AG20443 (cell line): ENCODE measurements at regions not wholly inside any gene's neighbourhood (a gene's known extent, or its start where the extent isn't known, plus 50 kb on each side); places are given as distances from the start of the nearest gene placed in this dataset.
A peak's percentile ranks its signal among the peaks of the same experiment; 100 is the strongest.

ENCODE experiments used
- DNase-seq: peaks from one replicate; pipeline ENCODE4 v3.0.0; 2012; ENCODE audit warnings: low spot score, mixed read lengths

- DNase-seq = no peak
Measured at GRCh38 chr1:47554082-47554481, 116.2 kb downstream of the FOXD2 start.

GRCh38 chr1:47554901-47555300 lies 117.1 kb downstream of the FOXD2 start:
- DNase-seq = peak; percentile 49

- DNase-seq = no peak
Measured at GRCh38 chr1:47555306-47555705, 117.5 kb downstream of the FOXD2 start.

GRCh38 chr1:47555841-47556560 lies 118.2 kb downstream of the FOXD2 start:
- no peak for DNase-seq

- DNase-seq = no peak
Measured at GRCh38 chr1:47557066-47557465, 119.2 kb downstream of the FOXD2 start.

GRCh38 chr1:47558601-47559593 lies 121.1 kb downstream of the FOXD2 start:
- DNase-seq = no peak

GRCh38 chr1:47559944-47560695 lies 122.3 kb downstream of the FOXD2 start:
- DNase-seq = no peak

GRCh38 chr1:47561523-47562007 lies 123.7 kb downstream of the FOXD2 start:
- DNase-seq = no peak

- no peak for DNase-seq
Measured at GRCh38 chr1:47562147-47562546, 124.3 kb downstream of the FOXD2 start.

- no peak for DNase-seq
Measured at GRCh38 chr1:47562799-47563198, 125.0 kb downstream of the FOXD2 start.

- DNase-seq = no peak
Measured at GRCh38 chr1:47563201-47563600, 125.4 kb downstream of the FOXD2 start.

- DNase-seq = no peak
Measured at GRCh38 chr1:47564570-47564969, 126.7 kb downstream of the FOXD2 start.

- DNase-seq = no peak
Measured at GRCh38 chr1:47565092-47565491, 127.2 kb downstream of the FOXD2 start.

GRCh38 chr1:47565676-47566075 lies 127.8 kb downstream of the FOXD2 start:
- no peak for DNase-seq

GRCh38 chr1:47568763-47569162 lies 130.9 kb downstream of the FOXD2 start:
- no peak for DNase-seq

- no peak for DNase-seq
Measured at GRCh38 chr1:47569261-47569660, 131.4 kb downstream of the FOXD2 start.

- peak; percentile 90 for DNase-seq
Measured at GRCh38 chr1:47569681-47570470, 132.0 kb downstream of the FOXD2 start.

GRCh38 chr1:47571161-47571560 lies 133.3 kb downstream of the FOXD2 start:
- DNase-seq = no peak

- DNase-seq = no peak
Measured at GRCh38 chr1:47571952-47572351, 134.1 kb downstream of the FOXD2 start.

- DNase-seq = no peak
Measured at GRCh38 chr1:47572731-47573430, 135.0 kb downstream of the FOXD2 start.
